A549 (cell line): ENCODE measurements at regions not wholly inside any gene's neighbourhood (a gene's known extent, or its start where the extent isn't known, plus 50 kb on each side); places are given as distances from the start of the nearest gene placed in this dataset.

Experiments used
- BHLHE40 ChIP-seq: IDR thresholded peaks from 2 replicates; pipeline ENCODE4 v1.6.1; 2012; ENCODE audit warnings: low read depth, low read length, inconsistent platforms
- CTCF ChIP-seq: fragments of >200 bp; sonication (Bioruptor Twin); formaldehyde crosslinking; IDR thresholded peaks from 3 replicates; pipeline ENCODE4 v1.5.1; 2016
- HMGXB4 ChIP-seq: fragments of 250-450 bp; sonication (Bioruptor Pico); IDR thresholded peaks from 2 replicates; pipeline ENCODE4 v1.5.0; 2021; ENCODE audit warnings: mild to moderate bottlenecking, moderate library complexity, borderline replicate concordance
- KDM5A ChIP-seq: fragments of 200-600 bp; sonication (generic); IDR thresholded peaks from 2 replicates; pipeline ENCODE4 v1.6.1; 2016; ENCODE audit warnings: antibody characterized with exemption, mild to moderate bottlenecking
- MAFK ChIP-seq: fragments of 450-650 bp; IDR thresholded peaks from 2 replicates; pipeline ENCODE4 v1.6.1; 2014; ENCODE audit not compliant: partially characterized antibody
- NFE2L2 ChIP-seq: fragments of 150-350 bp; conservative IDR thresholded peaks from 2 replicates; pipeline ENCODE4 v1.6.1; 2014; ENCODE audit warnings: low read length
- NR3C1 ChIP-seq: fragments of >200 bp; sonication (Bioruptor Twin); formaldehyde crosslinking; IDR thresholded peaks from 3 replicates; pipeline ENCODE4 v1.6.1; 2017
- REST ChIP-seq: fragments of 200-600 bp; sonication (generic); IDR thresholded peaks from 2 replicates; pipeline ENCODE4 v1.6.1; 2016; ENCODE audit warnings: antibody characterized with exemption, mild to moderate bottlenecking, moderate library complexity

GRCh38 chr2:134020608-134021007 lies 233.3 kb upstream of the MGAT5 start:
- TF ChIP-seq BHLHE40 (no peak), NR3C1 (no peak), CTCF (no peak), REST (no peak), HMGXB4 (no peak), MAFK (no peak), KDM5A (no peak), NFE2L2 (no peak)
